Limb (tissue), 2 donors: ENCODE measurements at regions not wholly inside any gene's neighbourhood (a gene's known extent, or its start where the extent isn't known, plus 50 kb on each side); places are given as distances from the start of the nearest gene placed in this dataset.

Experiments
- DNase-seq, 2 donors: peaks; one replicate each; pipeline ENCODE4 v3.0.0-alpha.2; 2016; ENCODE audit errors: extremely low spot score in 2 of 2

GRCh38 chr5:155402927-155403640 lies 389.5 kb downstream of the KIF4B start:
- no peak for DNase-seq

DNA sequence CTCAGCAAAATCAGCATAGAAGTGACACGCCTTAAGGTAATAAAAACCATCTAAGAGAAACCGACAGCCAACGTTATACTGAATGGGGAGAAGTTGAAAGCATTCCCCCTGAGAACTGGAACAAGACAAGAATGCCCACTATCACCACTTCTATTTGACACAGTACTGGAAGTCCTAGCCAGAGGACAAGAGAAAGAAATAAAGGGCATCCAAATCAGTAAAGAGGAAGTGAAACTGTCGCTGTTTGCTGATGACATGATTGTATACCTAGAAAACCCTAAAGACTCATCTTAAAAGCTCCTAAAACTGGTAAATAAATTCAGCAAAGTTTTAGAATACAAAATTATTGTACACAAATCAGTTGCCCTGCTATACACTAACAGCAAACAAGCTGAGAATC lies 393.3 kb downstream of the KIF4B start:
- no peak for DNase-seq

DNA sequence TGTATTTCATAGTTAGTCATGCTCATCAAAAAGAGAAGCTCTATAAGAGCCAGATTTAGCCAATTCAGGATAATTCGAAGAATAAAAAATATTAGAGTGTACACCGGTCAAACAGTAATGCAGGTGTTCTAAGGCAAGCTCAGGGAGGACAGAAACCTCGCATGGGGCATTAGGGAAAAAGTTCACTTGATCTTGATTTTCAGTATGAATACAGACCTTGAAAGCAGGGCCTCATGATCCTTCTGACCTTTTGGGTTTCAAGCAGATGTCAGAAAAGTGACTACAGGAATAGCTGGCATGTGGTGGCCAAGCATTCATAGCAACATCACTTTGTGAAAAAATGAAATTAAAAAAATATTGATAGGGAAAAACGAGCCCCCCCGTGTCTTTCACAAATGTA lies 394.9 kb downstream of the KIF4B start:
- no peak for DNase-seq

DNA sequence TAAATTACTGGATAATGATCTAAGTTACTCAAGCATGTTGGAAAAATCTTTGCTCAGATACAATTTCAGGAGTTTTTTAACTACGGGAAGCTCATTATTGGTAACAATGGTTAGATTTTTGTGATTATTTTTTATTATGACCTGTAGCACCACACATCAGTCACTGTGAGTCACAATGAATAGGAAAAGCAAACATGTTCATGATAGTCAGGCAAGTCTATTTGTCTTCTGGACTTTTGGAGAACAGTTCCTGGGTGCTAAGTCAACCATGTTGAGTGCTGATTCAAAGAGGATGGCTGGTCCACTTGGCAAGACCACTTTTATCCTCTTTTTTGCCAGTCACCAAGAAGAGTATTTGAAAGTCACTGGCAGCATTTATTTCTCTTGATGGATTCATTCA lies 403.2 kb downstream of the KIF4B start:
- DNase-seq: no peak

GRCh38 chr5:155418960-155419579 lies 405.5 kb downstream of the KIF4B start:
- DNase-seq: no peak

DNA sequence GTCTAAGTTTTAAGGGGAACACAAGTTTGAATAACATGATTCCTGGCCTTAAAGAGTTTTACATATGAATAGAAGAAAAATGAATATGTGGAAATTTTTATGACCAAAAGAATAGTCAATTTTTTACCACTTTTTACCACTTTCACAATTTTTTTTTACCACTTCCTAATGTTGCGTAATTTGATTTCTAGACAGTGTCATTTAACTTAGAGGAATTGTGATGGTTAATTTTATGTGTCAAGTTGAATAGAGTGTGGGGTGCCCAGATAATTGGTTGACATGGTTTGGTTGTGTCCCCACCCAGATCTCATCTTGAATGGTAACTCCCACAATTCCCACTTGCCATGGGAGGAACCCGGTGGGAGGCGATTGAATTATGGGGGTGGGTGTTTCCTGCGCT lies 416.6 kb downstream of the KIF4B start:
- DNase-seq: no peak

- DNase-seq: no peak
Observed at GRCh38 chr5:155434267-155434666, 420.7 kb downstream of the KIF4B start.

- no peak for DNase-seq
Observed at GRCh38 chr5:155434681-155435080, 421.1 kb downstream of the KIF4B start.

DNA sequence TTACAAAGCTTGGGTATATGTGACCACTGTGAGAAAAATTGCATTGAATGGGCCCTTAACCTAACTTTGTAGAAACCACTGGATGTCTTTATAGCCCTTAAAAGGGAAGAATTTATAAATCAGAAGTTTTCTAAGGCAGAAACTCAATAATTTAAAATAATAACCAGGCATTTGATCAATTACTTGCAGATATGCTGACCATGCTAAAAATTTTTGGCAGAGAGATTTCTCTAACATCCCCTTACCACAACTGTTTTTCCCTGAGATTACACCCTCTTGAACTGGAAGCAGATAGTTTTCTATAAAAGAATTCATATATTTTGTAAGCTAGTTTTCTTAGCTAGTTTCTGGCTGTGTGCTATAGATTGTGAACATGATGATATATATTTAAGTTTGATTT lies 428.3 kb downstream of the KIF4B start:
- no peak for DNase-seq

DNA sequence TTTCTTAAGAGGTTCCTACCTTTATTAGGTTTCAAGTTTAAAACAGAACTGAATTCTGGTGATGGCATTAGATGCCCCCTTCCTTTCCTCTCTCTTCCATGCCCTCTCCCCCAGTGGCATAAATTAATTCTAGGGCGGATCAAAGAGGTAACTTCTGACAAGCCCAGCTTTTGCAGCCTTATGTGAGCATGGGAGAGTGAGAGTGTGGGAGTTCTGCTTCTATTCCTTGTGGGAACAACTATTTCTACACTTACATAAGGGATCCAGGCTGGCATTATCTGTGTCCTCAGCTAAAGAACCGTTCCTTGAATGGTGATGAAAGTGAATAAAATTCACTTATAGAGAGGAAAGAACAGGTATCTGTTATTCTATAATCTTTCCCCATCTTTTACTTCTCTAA lies 437.6 kb downstream of the KIF4B start:
- DNase-seq: no peak

- no peak for DNase-seq
Observed at GRCh38 chr5:155455791-155456514, 442.4 kb downstream of the KIF4B start.

- DNase-seq: no peak
Observed at GRCh38 chr5:155459889-155460500, 446.4 kb downstream of the KIF4B start.

- DNase-seq: no peak
Observed at GRCh38 chr5:155460501-155460931, 447.0 kb downstream of the KIF4B start.

GRCh38 chr5:155461304-155461703 lies 447.7 kb downstream of the KIF4B start:
- DNase-seq: no peak

- DNase-seq: no peak
Observed at GRCh38 chr5:155466851-155467250, 453.3 kb downstream of the KIF4B start.

DNA sequence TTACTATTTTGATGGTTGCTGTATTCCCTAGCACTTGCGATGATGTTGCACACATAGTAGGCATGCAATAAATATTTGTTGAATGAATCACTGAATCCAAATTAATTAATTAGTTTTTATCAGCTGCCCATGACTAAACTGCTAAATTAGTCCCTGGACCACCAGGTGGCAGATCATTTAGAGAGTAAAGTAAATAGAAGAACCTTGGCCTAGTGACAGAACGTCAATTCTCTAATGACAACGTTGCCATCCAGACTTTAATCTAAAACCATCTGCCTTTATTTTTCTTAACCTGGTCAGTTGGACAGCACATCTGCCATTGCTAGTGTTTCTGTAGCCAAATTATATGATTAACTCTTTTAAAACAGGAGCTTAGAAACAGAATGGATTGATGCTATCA lies 457.5 kb downstream of the KIF4B start:
- no peak for DNase-seq

DNA sequence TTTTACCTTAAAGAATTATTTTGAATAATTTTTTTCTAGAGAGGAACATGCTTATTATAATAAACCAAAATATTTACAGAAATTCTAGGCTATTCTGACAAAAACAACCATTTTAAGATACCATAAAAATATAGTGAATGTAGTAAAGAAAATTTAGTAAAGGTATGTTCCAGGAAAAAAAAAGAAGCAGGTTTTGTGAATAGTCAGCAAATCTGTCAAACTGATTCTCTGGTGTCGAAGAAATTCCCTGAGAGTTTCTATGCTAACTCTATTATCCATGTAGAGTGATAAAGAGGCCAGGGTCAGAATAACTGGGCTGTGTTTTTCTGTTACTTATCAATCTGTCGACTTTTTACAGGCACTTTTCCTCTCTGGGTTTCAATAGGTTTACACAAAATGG lies 459.2 kb downstream of the KIF4B start:
- DNase-seq: no peak

- no peak for DNase-seq
Observed at GRCh38 chr5:155475318-155475717, 461.8 kb downstream of the KIF4B start.

- no peak for DNase-seq
Observed at GRCh38 chr5:155480731-155481131, 467.2 kb downstream of the KIF4B start.

GRCh38 chr5:155481182-155481581 lies 467.6 kb downstream of the KIF4B start:
- no peak for DNase-seq

DNA sequence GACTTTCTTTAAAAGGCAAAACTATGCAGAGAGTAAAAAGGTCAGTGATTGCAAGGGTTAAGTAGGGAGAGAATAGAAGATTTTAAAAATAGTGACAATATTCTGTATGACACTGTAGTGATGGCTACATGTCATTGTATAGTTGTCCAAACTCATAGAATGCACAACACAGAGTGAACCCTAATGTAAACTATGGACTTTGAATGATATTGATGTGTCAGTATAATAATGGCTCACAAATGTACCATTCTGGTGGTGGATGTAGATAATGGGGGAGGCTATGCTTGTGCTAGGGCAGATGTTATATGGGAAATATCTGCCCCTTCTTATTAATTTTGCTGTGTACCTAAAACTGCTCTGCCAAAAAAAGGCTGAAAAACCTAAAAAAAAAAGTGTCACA lies 468.9 kb downstream of the KIF4B start:
- DNase-seq: no peak

DNA sequence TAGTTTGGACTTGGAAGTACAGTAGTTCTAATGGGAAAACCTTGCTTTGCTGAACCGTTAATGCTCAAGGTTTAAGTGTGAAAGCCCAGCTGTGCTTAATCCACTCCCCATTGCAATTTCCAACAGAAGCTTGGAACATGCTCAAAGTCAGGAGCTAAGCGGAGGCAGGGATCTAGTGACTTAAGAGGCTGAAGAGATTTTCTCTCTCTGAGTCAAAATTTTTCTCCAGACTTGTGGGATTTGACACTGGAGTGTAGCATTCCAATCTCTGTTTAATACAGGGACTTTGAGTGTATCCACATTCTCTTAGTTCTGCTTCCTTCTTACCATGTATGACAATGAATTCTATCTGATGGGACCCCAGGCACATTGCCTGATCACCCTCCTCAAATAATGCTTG lies 471.8 kb downstream of the KIF4B start:
- peak; percentile 30 to 39 for DNase-seq
